Tibial artery (tissue), 4 donors: ENCODE measurements at regions not wholly inside any gene's neighbourhood (a gene's known extent, or its start where the extent isn't known, plus 50 kb on each side); places are given as distances from the start of the nearest gene placed in this dataset.
A peak's percentile ranks its signal among the peaks of the same experiment; 100 is the strongest.

Source experiments
- DNase-seq, 2 donors: peaks; one replicate each; pipeline ENCODE4 v3.0.0-alpha.2; 2019
- H3K27ac ChIP-seq, 2 donors: fragments of 200-600 bp; sonication (generic) in 1 of 2; 1 replicate in 1 of 2; 2 replicates in 1 of 2; pipeline ENCODE4 v1.5.1; 2018 to 2019; ENCODE audit warnings: mild to moderate bottlenecking in 1 of 2
- H3K27me3 ChIP-seq, 2 donors: fragments of 200-600 bp; sonication (generic) in 1 of 2; one replicate each; pipeline versions ENCODE4 v1.5.1 to v1.6.0; 2016 to 2019
- H3K36me3 ChIP-seq, 3 donors: fragments of 200-600 bp; sonication (generic) in 2 of 3; one replicate each; pipeline ENCODE4 v1.5.1; 2016 to 2019; ENCODE audit warnings: mild to moderate bottlenecking in 2 of 3
- H3K4me1 ChIP-seq, 4 donors: fragments of 200-600 bp; sonication (generic) in 2 of 4; 1 replicate in 3 of 4; 2 replicates in 1 of 4; pipeline ENCODE4 v1.5.1; 2016 to 2019
- H3K4me3 ChIP-seq, 2 donors: fragments of 200-600 bp; sonication (generic) in 1 of 2; 1 replicate in 1 of 2; 2 replicates in 1 of 2; pipeline ENCODE4 v1.5.1; 2018 to 2019; ENCODE audit warnings: mild to moderate bottlenecking in 2 of 2
- H3K9me3 ChIP-seq, 3 donors: fragments of 200-600 bp; sonication (generic) in 1 of 3; one replicate each; pipeline ENCODE4 v1.5.1; 2016 to 2019
- CTCF ChIP-seq, 2 experiments: fragments of 200-600 bp in 1 of 2; fragments of 450-650 bp in 1 of 2; IDR thresholded peaks; one replicate each; pipeline ENCODE4 v1.5.1; 2017 to 2019; ENCODE audit warnings: antibody characterized with exemption in 2 of 2, mild to moderate bottlenecking in 1 of 2, moderate library complexity in 1 of 2
- intact Hi-C: fragments of 100-400 bp; cut with DNase I; formaldehyde crosslinking; loops from one replicate; pipeline ENCODE4 v1.15.0; 2023; ENCODE audit warnings: low total_unique reads

DNA sequence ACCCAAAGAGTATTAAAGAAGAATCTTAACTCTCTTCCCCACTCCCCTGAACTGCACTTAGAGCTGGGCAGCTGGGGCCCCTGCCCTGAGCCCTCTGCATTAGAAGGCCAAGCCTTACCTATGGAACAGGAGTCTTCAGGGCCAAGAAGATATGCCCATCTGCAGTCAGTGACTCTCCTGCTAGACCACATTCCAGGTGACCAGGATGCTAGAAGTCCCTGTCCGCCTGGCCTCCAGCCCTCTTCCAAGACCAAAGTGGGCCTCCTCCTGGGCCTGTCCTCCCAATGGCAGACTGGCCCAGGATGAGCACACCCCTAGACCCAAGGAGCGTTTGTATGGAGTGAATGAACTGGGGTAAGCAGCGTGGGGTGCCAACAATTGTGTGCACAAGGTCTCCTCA, 259.1 kb downstream of the LY86 start:
- intact Hi-C loops = no loop called here
- H3K27me3 ChIP-seq = peaks cover 0 to 4% of the 10 kb centered on the region in 2 donors
- no peak for TF ChIP-seq CTCF (IDR thresholded peaks at IDR 0.05)
- no peaks in the 10 kb centered on the region for H3K4me1 ChIP-seq
- DNase-seq = no peak
- peaks cover 0 to 8% (median 7%) of the 10 kb centered on the region in 3 donors for H3K9me3 ChIP-seq
- H3K27ac ChIP-seq = no peak overlapping the region
- no peaks in the 10 kb centered on the region for H3K36me3 ChIP-seq
- no peak overlapping the region for H3K4me3 ChIP-seq

GRCh38 chr6:6851059-6851948, 256.5 kb upstream of the RREB1 start:
- H3K27ac ChIP-seq = no peak overlapping the region
- DNase-seq = peak in 1 of 2 donors; percentile 58
- TF ChIP-seq CTCF (IDR thresholded peaks at IDR 0.05) = no peak
- no peaks in the 10 kb centered on the region for H3K9me3 ChIP-seq
- no peak overlapping the region for H3K4me3 ChIP-seq
- H3K4me1 ChIP-seq = no peaks in the 10 kb centered on the region
- H3K36me3 ChIP-seq = no peaks in the 10 kb centered on the region
- intact Hi-C loops = no loop called here
- peaks cover 0 to 3% of the 10 kb centered on the region in 2 donors for H3K27me3 ChIP-seq

GRCh38 chr6:6851949-6852261, 255.9 kb upstream of the RREB1 start:
- H3K4me3 ChIP-seq = no peak overlapping the region
- no peaks in the 10 kb centered on the region for H3K9me3 ChIP-seq
- intact Hi-C loops = no loop called here
- no peak for DNase-seq
- peaks cover 0 to 7% of the 10 kb centered on the region in 2 donors for H3K27me3 ChIP-seq
- no peaks in the 10 kb centered on the region for H3K36me3 ChIP-seq
- no peak for TF ChIP-seq CTCF (IDR thresholded peaks at IDR 0.05)
- peaks cover 0 to 6% (median 3%) of the 10 kb centered on the region in 4 donors for H3K4me1 ChIP-seq
- no peak overlapping the region for H3K27ac ChIP-seq

- Histone ChIP-seq H3K4me3 (no peak overlapping the region), H3K27ac (no peak overlapping the region), H3K4me1 (peaks cover 0 to 11% (median 4%) of the 10 kb centered on the region in 4 donors), H3K27me3 (peaks cover 0 to 14% of the 10 kb centered on the region in 2 donors), H3K9me3 (no peaks in the 10 kb centered on the region), H3K36me3 (no peaks in the 10 kb centered on the region)
- intact Hi-C loops = no loop called here
- peak in 1 of 2 donors; percentile 54 for DNase-seq
- TF ChIP-seq CTCF (IDR thresholded peaks at IDR 0.05) = no peak
Observed at GRCh38 chr6:6856538-6857523, 250.9 kb upstream of the RREB1 start.

GRCh38 chr6:6857528-6857927, 250.2 kb upstream of the RREB1 start:
- no peaks in the 10 kb centered on the region for H3K36me3 ChIP-seq

More at GRCh38 chr6:6857528-6857927, 250.2 kb upstream of the RREB1 start:
- H3K4me1 ChIP-seq = peaks cover 0 to 11% (median 4%) of the 10 kb centered on the region in 4 donors
- H3K9me3 ChIP-seq = no peaks in the 10 kb centered on the region
- no peak for DNase-seq
- no peak overlapping the region for H3K27ac ChIP-seq
- H3K4me3 ChIP-seq = no peak overlapping the region
- intact Hi-C loops = no loop called here
- H3K27me3 ChIP-seq = peaks cover 0 to 14% of the 10 kb centered on the region in 2 donors
- no peak for TF ChIP-seq CTCF (IDR thresholded peaks at IDR 0.05)
